Testis (tissue), 2 donors: ENCODE measurements at regions not wholly inside any gene's neighbourhood (a gene's known extent, or its start where the extent isn't known, plus 50 kb on each side); places are given as distances from the start of the nearest gene placed in this dataset.

ENCODE experiments used
- POLR2A ChIP-seq: fragments of 450-650 bp; IDR thresholded peaks from one replicate; pipeline ENCODE4 v1.6.1; 2017; ENCODE audit warnings: antibody characterized with exemption, mild to moderate bottlenecking, moderate library complexity
- TF ChIP-seq, protein P1 (sequence below), 3 experiments: fragments of 450-650 bp in 2 of 3; fragments of 200-600 bp in 1 of 3; sonication (generic) in 1 of 3; IDR thresholded peaks; one replicate each; pipeline ENCODE4 v1.5.1; 2016 to 2019; ENCODE audit warnings: antibody characterized with exemption in 3 of 3, mild to moderate bottlenecking in 2 of 3, moderate library complexity in 1 of 3

DNA sequence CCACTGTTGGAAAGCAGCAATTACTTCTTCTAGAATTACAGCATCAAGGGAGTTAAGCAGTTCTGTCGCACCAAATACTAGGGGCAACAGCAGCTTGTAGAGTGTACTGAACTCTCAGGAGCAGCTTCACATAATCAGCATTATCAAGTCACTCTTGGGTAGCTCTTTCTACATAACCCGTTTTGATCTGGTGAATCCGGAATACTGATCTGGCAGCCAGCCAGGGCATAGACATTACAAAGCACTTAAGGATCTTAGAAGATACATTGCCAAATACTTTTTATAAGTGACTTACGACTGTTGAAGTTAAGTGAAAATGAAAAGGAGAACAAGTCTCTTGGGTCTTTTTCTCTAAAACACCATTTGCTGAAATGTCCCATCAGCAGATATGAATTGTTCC lies 73.2 kb upstream of the NETO1 start:
- TF ChIP-seq POLR2A: no peak
- TF ChIP-seq, protein P1, sequence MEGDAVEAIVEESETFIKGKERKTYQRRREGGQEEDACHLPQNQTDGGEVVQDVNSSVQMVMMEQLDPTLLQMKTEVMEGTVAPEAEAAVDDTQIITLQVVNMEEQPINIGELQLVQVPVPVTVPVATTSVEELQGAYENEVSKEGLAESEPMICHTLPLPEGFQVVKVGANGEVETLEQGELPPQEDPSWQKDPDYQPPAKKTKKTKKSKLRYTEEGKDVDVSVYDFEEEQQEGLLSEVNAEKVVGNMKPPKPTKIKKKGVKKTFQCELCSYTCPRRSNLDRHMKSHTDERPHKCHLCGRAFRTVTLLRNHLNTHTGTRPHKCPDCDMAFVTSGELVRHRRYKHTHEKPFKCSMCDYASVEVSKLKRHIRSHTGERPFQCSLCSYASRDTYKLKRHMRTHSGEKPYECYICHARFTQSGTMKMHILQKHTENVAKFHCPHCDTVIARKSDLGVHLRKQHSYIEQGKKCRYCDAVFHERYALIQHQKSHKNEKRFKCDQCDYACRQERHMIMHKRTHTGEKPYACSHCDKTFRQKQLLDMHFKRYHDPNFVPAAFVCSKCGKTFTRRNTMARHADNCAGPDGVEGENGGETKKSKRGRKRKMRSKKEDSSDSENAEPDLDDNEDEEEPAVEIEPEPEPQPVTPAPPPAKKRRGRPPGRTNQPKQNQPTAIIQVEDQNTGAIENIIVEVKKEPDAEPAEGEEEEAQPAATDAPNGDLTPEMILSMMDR (IDR thresholded peaks at IDR 0.05): no peak
